HCT116 (cell line): ENCODE measurements at regions not wholly inside any gene's neighbourhood (a gene's known extent, or its start where the extent isn't known, plus 50 kb on each side); places are given as distances from the start of the nearest gene placed in this dataset.

Experiments
- ATAC-seq: fragments of 200-7000 bp; cut with Tn5 transposase; 2 replicates; pipeline ENCODE4 v1.9.1; 2020; ENCODE audit warnings: mild to moderate bottlenecking, moderate library complexity
- BruUV-seq: library from RNA; stranded (reverse); fragments of 400-500 nt; replicated peaks from 2 replicates; lab custom pipeline; 2021; lab: Mats Ljungman, UMichigan
- CTCF ChIA-PET: fragments of 300-600 bp; sonication (Branson Sonifier 250); formaldehyde crosslinking; loops from one replicate; lab custom pipeline; 2021; ENCODE audit warnings: antibody characterized with exemption; lab: Charles Lee
- POLR2A ChIA-PET: fragments of 300-600, 350-600 bp; sonication (Branson Sonifier 250); formaldehyde crosslinking; loops from one replicate; lab custom pipeline; 2021; ENCODE audit warnings: antibody characterized with exemption; lab: Charles Lee
- RAD21 ChIA-PET, 2 experiments: fragments of 300-600 bp; sonication (Branson Sonifier 250); formaldehyde crosslinking; loops; one replicate each; lab custom pipeline; 2023; ENCODE audit warnings: low total read pairs in 2 of 2; ENCODE audit not compliant: uncharacterized antibody in 2 of 2, unreplicated experiment in 2 of 2, low non-redundant PET in 1 of 2; lab: Charles Lee
- DNase-seq: peaks from one replicate; pipeline ENCODE4 v3.0.0-alpha.2; 2010; ENCODE audit warnings: low read depth, low spot score
- H2AFZ ChIP-seq: fragments of 200-600 bp; shearing (Covaris generic), sonication (generic); 2 replicates; pipeline ENCODE4 v1.6.1; 2017; ENCODE audit warnings: low read depth, mixed run types, mixed read lengths, antibody characterized with exemption, low read length; ENCODE audit not compliant: poor library complexity, severe bottlenecking
- H3K27ac ChIP-seq: 2 replicates; pipeline ENCODE4 v1.5.1; 2012; ENCODE audit warnings: low read depth, low read length
- H3K27me3 ChIP-seq: fragments of 200-600 bp; sonication (generic); 2 replicates; pipeline ENCODE4 v1.6.1; 2016; ENCODE audit warnings: mixed run types, low read length, mixed read lengths; ENCODE audit not compliant: insufficient read depth
- H3K36me3 ChIP-seq, 2 experiments: fragments of 200-500 bp in 1 of 2; fragments of 200-600 bp in 1 of 2; sonication (Bioruptor generic) in 1 of 2; sonication (generic) in 1 of 2; 2 replicates each; pipeline versions ENCODE4 v1.5.1 to v1.6.1; 2014 to 2016; ENCODE audit warnings: low read length in 2 of 2, inconsistent platforms in 1 of 2, mixed read lengths in 1 of 2, mixed run types in 1 of 2; ENCODE audit not compliant: insufficient read depth in 2 of 2, control insufficient read depth in 1 of 2
- H3K4me1 ChIP-seq, 2 experiments: fragments of 200-600 bp in 1 of 2; sonication (generic) in 1 of 2; 2 replicates each; pipeline versions ENCODE4 v1.5.1 to v1.6.1; 2012 to 2017; ENCODE audit warnings: low read length in 2 of 2, inconsistent platforms in 1 of 2, mild to moderate bottlenecking in 1 of 2, mixed read lengths in 1 of 2, mixed run types in 1 of 2, moderate library complexity in 1 of 2; ENCODE audit not compliant: insufficient read depth in 2 of 2, control insufficient read depth in 1 of 2
- H3K4me2 ChIP-seq: fragments of 200-600 bp; sonication (generic); 2 replicates; pipeline ENCODE4 v1.6.1; 2017; ENCODE audit warnings: mixed run types, low read length, mixed read lengths
- H3K4me3 ChIP-seq, 2 experiments: fragments of 200-600 bp in 1 of 2; sonication (generic) in 1 of 2; replicated peaks in 1 of 2; 2 replicates each; pipeline ENCODE4 v1.5.1; 2011 to 2016; ENCODE audit warnings: low read length in 2 of 2, control low read depth in 1 of 2, low read depth in 1 of 2, mild to moderate bottlenecking in 1 of 2, mixed read lengths in 1 of 2, mixed run types in 1 of 2
- H3K79me2 ChIP-seq: fragments of 200-600 bp; sonication (generic); 2 replicates; pipeline ENCODE4 v1.6.1; 2017; ENCODE audit warnings: mild to moderate bottlenecking, mixed run types, low read length, moderate library complexity, mixed read lengths; ENCODE audit not compliant: insufficient read depth
- H3K9ac ChIP-seq: fragments of 200-600 bp; sonication (generic); 2 replicates; pipeline ENCODE4 v1.6.1; 2016; ENCODE audit warnings: low read length, mixed read lengths
- H3K9me2 ChIP-seq: fragments of 200-600 bp; sonication (generic), shearing (Covaris generic); 2 replicates; pipeline ENCODE4 v1.6.1; 2017; ENCODE audit warnings: mixed run types, mild to moderate bottlenecking, moderate library complexity; ENCODE audit not compliant: insufficient read depth
- H3K9me3 ChIP-seq, 2 experiments: fragments of 200-500 bp in 1 of 2; fragments of 200-600 bp in 1 of 2; sonication (Bioruptor generic) in 1 of 2; sonication (generic) in 1 of 2; 2 replicates each; pipeline ENCODE4 v1.6.1; 2014 to 2017; ENCODE audit warnings: low read length in 2 of 2, mixed read lengths in 2 of 2, inconsistent platforms in 1 of 2, low read depth in 1 of 2, mild to moderate bottlenecking in 1 of 2, mixed run types in 1 of 2, moderate library complexity in 1 of 2; ENCODE audit not compliant: control insufficient read depth in 1 of 2, insufficient read depth in 1 of 2
- H4K20me1 ChIP-seq: fragments of 200-600 bp; sonication (generic), shearing (Covaris generic); 2 replicates; pipeline ENCODE4 v1.6.1; 2017; ENCODE audit warnings: mixed run types, mild to moderate bottlenecking, moderate library complexity; ENCODE audit not compliant: insufficient read depth
- CEBPB ChIP-seq: IDR thresholded peaks from 2 replicates; pipeline ENCODE4 v1.6.1; 2012; ENCODE audit warnings: low read depth
- EGR1 ChIP-seq: IDR thresholded peaks from 2 replicates; pipeline ENCODE4 v1.6.1; 2012; ENCODE audit warnings: low read depth
- EZH2 ChIP-seq: fragments of 200-600 bp; sonication (generic); IDR thresholded peaks from 2 replicates; pipeline ENCODE4 v1.6.1; 2017; ENCODE audit warnings: antibody characterized with exemption, mixed run types
- EZH2phosphoT487 ChIP-seq: fragments of 200-600 bp; IDR thresholded peaks from 2 replicates; pipeline ENCODE4 v1.6.1; 2018; ENCODE audit warnings: antibody characterized with exemption, borderline replicate concordance
- FOSL1 ChIP-seq: IDR thresholded peaks from 2 replicates; pipeline ENCODE4 v1.6.1; 2012; ENCODE audit warnings: low read depth
- MAX ChIP-seq: IDR thresholded peaks from 2 replicates; pipeline ENCODE4 v1.6.1; 2012
- POLR2A ChIP-seq: IDR thresholded peaks from 2 replicates; pipeline ENCODE4 v1.7.0; 2011; ENCODE audit warnings: borderline replicate concordance; ENCODE audit not compliant: insufficient read depth, insufficient read length; ENCODE audit errors: extremely low read depth
- RAD21 ChIP-seq: IDR thresholded peaks from 2 replicates; pipeline ENCODE4 v1.6.1; 2012; ENCODE audit warnings: low read depth, mild to moderate bottlenecking
- SIN3A ChIP-seq: IDR thresholded peaks from 2 replicates; pipeline ENCODE4 v1.6.1; 2012; ENCODE audit warnings: low read depth
- SP1 ChIP-seq: IDR thresholded peaks from 2 replicates; pipeline ENCODE4 v1.6.1; 2012; ENCODE audit warnings: low read depth
- SRF ChIP-seq: IDR thresholded peaks from 2 replicates; pipeline ENCODE4 v1.6.1; 2012; ENCODE audit warnings: low read depth
- TCF7L2 ChIP-seq: IDR thresholded peaks from 2 replicates; pipeline ENCODE4 v1.7.0; 2011; ENCODE audit warnings: borderline replicate concordance, inconsistent platforms; ENCODE audit not compliant: insufficient read depth, insufficient read length; ENCODE audit errors: extremely low read depth
- YY1 ChIP-seq: IDR thresholded peaks from 2 replicates; pipeline ENCODE4 v1.6.1; 2011; ENCODE audit warnings: low read length, low read depth, moderate library complexity, mild to moderate bottlenecking; ENCODE audit not compliant: insufficient replicate concordance; ENCODE audit errors: extremely low read depth
- ZFX ChIP-seq: fragments of 450-650 bp; IDR thresholded peaks from 2 replicates; pipeline ENCODE4 v1.6.1; 2017
- ZNF274 ChIP-seq: fragments of 200-500 bp; sonication (Bioruptor generic); IDR thresholded peaks from 2 replicates; pipeline ENCODE4 v1.6.1; 2014; ENCODE audit warnings: mild to moderate bottlenecking, low read depth, low read length, inconsistent platforms
- intact Hi-C: fragments of 100-400 bp; cut with micrococcal nuclease; formaldehyde crosslinking; loops from 2 replicates; pipeline ENCODE4 v1.10.0; 2022
- TF ChIP-seq, protein P1 (sequence below): IDR thresholded peaks from 2 replicates; pipeline ENCODE4 v1.6.1; 2012; ENCODE audit warnings: low read depth
- TF ChIP-seq, protein P2 (sequence below): IDR thresholded peaks from 2 replicates; pipeline ENCODE4 v1.6.1; 2011; ENCODE audit warnings: mild to moderate bottlenecking, low read length, moderate library complexity; ENCODE audit not compliant: insufficient replicate concordance; ENCODE audit errors: extremely low read depth
- TF ChIP-seq, protein P3 (sequence below): IDR thresholded peaks from 2 replicates; pipeline ENCODE4 v1.6.1; 2012

DNA sequence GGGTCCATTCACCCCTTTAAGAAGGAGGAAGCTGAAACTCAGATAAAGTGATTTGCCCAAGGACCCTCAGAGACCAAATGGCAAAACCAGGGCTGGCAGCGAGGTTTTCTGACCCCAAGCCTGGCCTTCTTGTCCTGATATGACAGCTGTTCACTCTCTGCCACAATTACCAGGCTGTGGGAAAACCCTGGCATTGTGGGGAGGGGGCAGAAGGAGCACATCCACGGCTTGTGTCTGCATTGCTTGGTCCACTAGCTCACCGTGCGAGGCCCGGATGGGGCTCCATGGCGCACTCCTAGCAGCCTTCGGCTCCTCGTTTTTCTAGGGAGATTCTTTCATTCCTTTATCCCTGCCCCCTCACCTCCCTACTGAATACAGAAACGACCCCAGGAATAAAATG lies 143.4 kb upstream of the SIX2 start:
- no peaks in the 10 kb centered on the region for H3K27me3 ChIP-seq
- BruUV-seq: no TSS peak
- DNase-seq: no peak
- ChIA-PET POLR2A (no interaction called here), CTCF (no interaction called here), RAD21 (no interaction called here)
- intact Hi-C loops: no loop called here
- no peak overlapping the region for H3K4me2 ChIP-seq
- H3K4me3 ChIP-seq: no peak overlapping the region
- ATAC-seq: no peak
- H3K4me1 ChIP-seq: no peaks in the 10 kb centered on the region
- H3K9me2 ChIP-seq: no peaks in the 10 kb centered on the region
- no peaks in the 10 kb centered on the region for H3K79me2 ChIP-seq
- no peak overlapping the region for H3K27ac ChIP-seq
- H4K20me1 ChIP-seq: no peaks in the 10 kb centered on the region
- peaks cover 0 to 6% of the 10 kb centered on the region in 2 experiments; a peak in 2 of 4 replicates for H3K9me3 ChIP-seq
- no peaks in the 10 kb centered on the region for H3K36me3 ChIP-seq
- TF ChIP-seq, protein P1, sequence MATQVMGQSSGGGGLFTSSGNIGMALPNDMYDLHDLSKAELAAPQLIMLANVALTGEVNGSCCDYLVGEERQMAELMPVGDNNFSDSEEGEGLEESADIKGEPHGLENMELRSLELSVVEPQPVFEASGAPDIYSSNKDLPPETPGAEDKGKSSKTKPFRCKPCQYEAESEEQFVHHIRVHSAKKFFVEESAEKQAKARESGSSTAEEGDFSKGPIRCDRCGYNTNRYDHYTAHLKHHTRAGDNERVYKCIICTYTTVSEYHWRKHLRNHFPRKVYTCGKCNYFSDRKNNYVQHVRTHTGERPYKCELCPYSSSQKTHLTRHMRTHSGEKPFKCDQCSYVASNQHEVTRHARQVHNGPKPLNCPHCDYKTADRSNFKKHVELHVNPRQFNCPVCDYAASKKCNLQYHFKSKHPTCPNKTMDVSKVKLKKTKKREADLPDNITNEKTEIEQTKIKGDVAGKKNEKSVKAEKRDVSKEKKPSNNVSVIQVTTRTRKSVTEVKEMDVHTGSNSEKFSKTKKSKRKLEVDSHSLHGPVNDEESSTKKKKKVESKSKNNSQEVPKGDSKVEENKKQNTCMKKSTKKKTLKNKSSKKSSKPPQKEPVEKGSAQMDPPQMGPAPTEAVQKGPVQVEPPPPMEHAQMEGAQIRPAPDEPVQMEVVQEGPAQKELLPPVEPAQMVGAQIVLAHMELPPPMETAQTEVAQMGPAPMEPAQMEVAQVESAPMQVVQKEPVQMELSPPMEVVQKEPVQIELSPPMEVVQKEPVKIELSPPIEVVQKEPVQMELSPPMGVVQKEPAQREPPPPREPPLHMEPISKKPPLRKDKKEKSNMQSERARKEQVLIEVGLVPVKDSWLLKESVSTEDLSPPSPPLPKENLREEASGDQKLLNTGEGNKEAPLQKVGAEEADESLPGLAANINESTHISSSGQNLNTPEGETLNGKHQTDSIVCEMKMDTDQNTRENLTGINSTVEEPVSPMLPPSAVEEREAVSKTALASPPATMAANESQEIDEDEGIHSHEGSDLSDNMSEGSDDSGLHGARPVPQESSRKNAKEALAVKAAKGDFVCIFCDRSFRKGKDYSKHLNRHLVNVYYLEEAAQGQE: no peak
- no peak for TF ChIP-seq ZNF274
- no peak for TF ChIP-seq ZFX
- TF ChIP-seq FOSL1: no peak
- no peak for TF ChIP-seq MAX
- no peak for TF ChIP-seq SP1
- no peak for TF ChIP-seq POLR2A
- no peak for TF ChIP-seq RAD21
- no peak for TF ChIP-seq EZH2phosphoT487
- TF ChIP-seq EGR1: no peak
- TF ChIP-seq, protein P2, sequence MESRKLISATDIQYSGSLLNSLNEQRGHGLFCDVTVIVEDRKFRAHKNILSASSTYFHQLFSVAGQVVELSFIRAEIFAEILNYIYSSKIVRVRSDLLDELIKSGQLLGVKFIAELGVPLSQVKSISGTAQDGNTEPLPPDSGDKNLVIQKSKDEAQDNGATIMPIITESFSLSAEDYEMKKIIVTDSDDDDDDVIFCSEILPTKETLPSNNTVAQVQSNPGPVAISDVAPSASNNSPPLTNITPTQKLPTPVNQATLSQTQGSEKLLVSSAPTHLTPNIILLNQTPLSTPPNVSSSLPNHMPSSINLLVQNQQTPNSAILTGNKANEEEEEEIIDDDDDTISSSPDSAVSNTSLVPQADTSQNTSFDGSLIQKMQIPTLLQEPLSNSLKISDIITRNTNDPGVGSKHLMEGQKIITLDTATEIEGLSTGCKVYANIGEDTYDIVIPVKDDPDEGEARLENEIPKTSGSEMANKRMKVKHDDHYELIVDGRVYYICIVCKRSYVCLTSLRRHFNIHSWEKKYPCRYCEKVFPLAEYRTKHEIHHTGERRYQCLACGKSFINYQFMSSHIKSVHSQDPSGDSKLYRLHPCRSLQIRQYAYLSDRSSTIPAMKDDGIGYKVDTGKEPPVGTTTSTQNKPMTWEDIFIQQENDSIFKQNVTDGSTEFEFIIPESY: no peak
- TF ChIP-seq CEBPB: no peak
- no peak for TF ChIP-seq SIN3A
- no peak for TF ChIP-seq SRF
- TF ChIP-seq, protein P3, sequence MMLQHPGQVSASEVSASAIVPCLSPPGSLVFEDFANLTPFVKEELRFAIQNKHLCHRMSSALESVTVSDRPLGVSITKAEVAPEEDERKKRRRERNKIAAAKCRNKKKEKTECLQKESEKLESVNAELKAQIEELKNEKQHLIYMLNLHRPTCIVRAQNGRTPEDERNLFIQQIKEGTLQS: no peak
- TF ChIP-seq YY1: no peak
- TF ChIP-seq EZH2: no peak
- no peak for TF ChIP-seq TCF7L2
- TF ChIP-seq, all 23 proteins: peak for 0
- no peak overlapping the region for H3K9ac ChIP-seq
- H2AFZ ChIP-seq: no peak overlapping the region
